ENCODE measurements at regions not wholly inside any gene's neighbourhood (a gene's known extent, or its start where the extent isn't known, plus 50 kb on each side); places are given as distances from the start of the nearest gene placed in this dataset.

DNA sequence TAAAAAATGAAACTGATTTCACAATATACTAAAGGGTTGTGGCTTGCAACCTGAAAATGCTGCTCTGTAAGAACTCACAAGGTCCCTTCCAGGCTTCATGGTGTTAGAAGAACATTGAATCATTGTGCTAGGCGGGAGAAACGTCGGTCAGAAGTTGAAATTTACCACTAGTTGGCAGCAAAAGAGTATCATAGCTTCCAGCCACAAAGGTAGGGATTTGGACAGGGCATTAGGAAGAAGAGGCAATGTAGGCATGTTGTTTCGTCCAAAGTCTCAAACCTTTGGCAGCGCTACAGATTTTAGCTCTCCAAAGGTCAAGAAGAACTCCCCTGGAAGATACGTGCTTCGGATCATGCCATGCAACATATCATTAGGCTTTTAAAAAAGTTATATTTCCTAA lies 62.5 kb upstream of the ZP4 start (continued):
- TF ChIP-seq PPARA (CRISPR knock-in tag; IDR thresholded peaks at IDR 0.05; ENCODE audit: borderline replicate concordance) (no peak), ISL1 (CRISPR knock-in tag; IDR thresholded peaks at IDR 0.05) (no peak), ESRRG (CRISPR knock-in tag; IDR thresholded peaks at IDR 0.05) (no peak)

Measured in SK-N-SH treated with all-trans-retinoic acid at 6 μM for 48 hours (cell line).